OCI-LY1 (cell line): ENCODE measurements at regions not wholly inside any gene's neighbourhood (a gene's known extent, or its start where the extent isn't known, plus 50 kb on each side); places are given as distances from the start of the nearest gene placed in this dataset.

Source experiments
- H2AFZ ChIP-seq: fragments of 200-600 bp; sonication (generic), shearing (Covaris generic); 2 replicates; pipeline ENCODE4 v1.6.0; 2014; ENCODE audit warnings: antibody characterized with exemption, mild to moderate bottlenecking, low read length
- H3F3A ChIP-seq: fragments of 200-600 bp; sonication (generic), shearing (Covaris generic); 2 replicates; pipeline ENCODE4 v1.6.0; 2014; ENCODE audit warnings: mild to moderate bottlenecking, antibody characterized with exemption, low read length, moderate library complexity; ENCODE audit not compliant: insufficient read depth
- H3K27ac ChIP-seq: fragments of 200-600 bp; sonication (generic); 2 replicates; pipeline ENCODE4 v1.5.1; 2014; ENCODE audit warnings: low read length, mixed run types, mild to moderate bottlenecking, low read depth; ENCODE audit not compliant: poor library complexity, severe bottlenecking
- H3K27me3 ChIP-seq: fragments of 200-600 bp; sonication (generic); 2 replicates; pipeline ENCODE4 v1.6.0; 2014; ENCODE audit warnings: antibody characterized with exemption, mild to moderate bottlenecking, low read length, moderate library complexity; ENCODE audit not compliant: insufficient read depth
- H3K36me3 ChIP-seq: fragments of 200-600 bp; sonication (generic); 2 replicates; pipeline ENCODE4 v1.6.1; 2014; ENCODE audit warnings: mild to moderate bottlenecking, antibody characterized with exemption, low read length, moderate library complexity, mixed read lengths; ENCODE audit not compliant: insufficient read depth
- H3K4me1 ChIP-seq: fragments of 200-600 bp; sonication (generic); 2 replicates; pipeline ENCODE4 v1.5.1; 2014; ENCODE audit warnings: mild to moderate bottlenecking, low read length, moderate library complexity; ENCODE audit not compliant: insufficient read depth, severe bottlenecking
- H3K4me2 ChIP-seq: fragments of 200-600 bp; sonication (generic), shearing (Covaris generic); 2 replicates; pipeline ENCODE4 v1.6.1; 2014; ENCODE audit warnings: low read length
- H3K4me3 ChIP-seq: fragments of 200-600 bp; sonication (generic); 2 replicates; pipeline ENCODE4 v1.5.1; 2014; ENCODE audit warnings: low read length, low read depth, mild to moderate bottlenecking, mixed read lengths; ENCODE audit not compliant: poor library complexity, severe bottlenecking
- H3K79me2 ChIP-seq: fragments of 200-600 bp; shearing (Covaris generic); 2 replicates; pipeline ENCODE4 v1.6.1; 2016; ENCODE audit warnings: mixed run types, low read length, mixed read lengths; ENCODE audit not compliant: insufficient read depth
- H3K9ac ChIP-seq: fragments of 200-600 bp; sonication (generic), shearing (Covaris generic); 2 replicates; pipeline ENCODE4 v1.6.1; 2014; ENCODE audit warnings: mild to moderate bottlenecking, low read length, mixed read lengths
- H3K9me2 ChIP-seq: fragments of 200-600 bp; sonication (generic), shearing (Covaris generic); 2 replicates; pipeline ENCODE4 v1.6.1; 2014; ENCODE audit warnings: low read depth, mild to moderate bottlenecking, low read length, mixed read lengths
- H3K9me3 ChIP-seq: fragments of 200-600 bp; shearing (Covaris generic); 2 replicates; pipeline ENCODE4 v1.6.1; 2014; ENCODE audit warnings: low read length, mixed read lengths
- H4K20me1 ChIP-seq: fragments of 200-600 bp; sonication (generic), shearing (Covaris generic); 2 replicates; pipeline ENCODE4 v1.6.0; 2016; ENCODE audit warnings: mild to moderate bottlenecking, low read length; ENCODE audit not compliant: insufficient read depth
- CTCF ChIP-seq: fragments of 200-600 bp; sonication (generic), shearing (Covaris generic); IDR thresholded peaks from 2 replicates; pipeline ENCODE4 v1.5.1; 2017; ENCODE audit warnings: mild to moderate bottlenecking, antibody characterized with exemption, low read length, moderate library complexity, mixed read lengths
- EZH2 ChIP-seq: fragments of 200-600 bp; sonication (generic), shearing (Covaris generic); IDR thresholded peaks from 2 replicates; pipeline ENCODE4 v1.8.0; 2017; ENCODE audit warnings: borderline replicate concordance, mixed run types, mild to moderate bottlenecking, antibody characterized with exemption, low read length, moderate library complexity, mixed read lengths

DNA sequence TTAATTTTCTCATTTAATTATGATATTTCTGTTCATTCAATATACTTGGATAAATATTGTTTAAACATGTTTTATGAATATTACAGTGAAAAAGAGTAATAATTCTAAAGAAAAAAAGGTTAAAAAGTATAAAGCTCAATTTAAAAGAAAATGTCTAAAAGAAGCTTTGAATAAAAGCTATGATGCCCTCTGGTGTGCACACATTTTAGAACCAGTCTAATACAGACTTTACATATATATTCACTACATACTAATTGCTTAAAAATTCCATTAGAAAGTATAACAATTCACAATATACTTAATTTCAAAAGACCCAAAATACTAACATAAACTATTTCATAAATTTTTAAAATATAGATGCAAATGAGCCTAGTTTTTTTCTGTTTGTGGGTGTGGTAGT is 909.1 kb upstream of the ROBO1 start:
- Histone ChIP-seq H3K4me2 (no peak overlapping the region), H3K27me3 (no peaks in the 10 kb centered on the region), H3K4me1 (no peaks in the 10 kb centered on the region), H3K9me2 (no peaks in the 10 kb centered on the region), H3K4me3 (no peak overlapping the region), H3K79me2 (no peaks in the 10 kb centered on the region), H3K36me3 (no peaks in the 10 kb centered on the region), H3F3A (no peaks in the 10 kb centered on the region), H3K27ac (no peak overlapping the region), H4K20me1 (no peaks in the 10 kb centered on the region), H2AFZ (no peak overlapping the region), H3K9ac (no peak overlapping the region), H3K9me3 (no peaks in the 10 kb centered on the region)
- TF ChIP-seq CTCF (no peak), EZH2 (no peak)

- TF ChIP-seq EZH2 (no peak), CTCF (no peak)
- Histone ChIP-seq H3K9ac (no peak overlapping the region), H3K4me3 (no peak overlapping the region), H3K9me3 (no peaks in the 10 kb centered on the region), H3K79me2 (no peaks in the 10 kb centered on the region), H3K4me1 (no peaks in the 10 kb centered on the region), H3K36me3 (no peaks in the 10 kb centered on the region), H3F3A (no peaks in the 10 kb centered on the region), H3K4me2 (no peak overlapping the region), H3K9me2 (no peaks in the 10 kb centered on the region), H4K20me1 (no peaks in the 10 kb centered on the region), H3K27me3 (no peaks in the 10 kb centered on the region), H2AFZ (no peak overlapping the region), H3K27ac (no peak overlapping the region)
These were observed 908.5 kb upstream of the ROBO1 start for GRCh38 chr3:80676261-80676660.

DNA sequence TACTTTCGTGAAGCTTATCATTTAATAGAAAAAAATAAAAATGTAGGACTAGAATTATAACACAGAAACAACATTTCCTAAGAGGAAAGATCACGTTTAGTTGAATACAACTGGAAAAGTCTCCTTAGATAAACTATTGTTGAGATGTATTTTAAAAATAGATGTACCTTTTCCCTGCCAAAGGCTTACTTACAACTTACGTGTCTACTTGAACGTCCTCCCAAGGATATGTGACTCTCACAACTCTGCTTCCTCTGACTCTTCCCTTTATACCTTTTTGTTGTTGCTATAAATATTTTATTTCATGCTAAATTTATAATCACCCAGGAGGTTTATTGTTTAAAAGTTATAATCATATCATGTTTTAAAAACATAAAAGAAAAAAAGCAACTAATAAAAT is 908.0 kb upstream of the ROBO1 start:
- TF ChIP-seq CTCF (no peak), EZH2 (no peak)
- Histone ChIP-seq H4K20me1 (no peaks in the 10 kb centered on the region), H3K27me3 (no peaks in the 10 kb centered on the region), H3K79me2 (no peaks in the 10 kb centered on the region), H3F3A (no peaks in the 10 kb centered on the region), H3K9ac (no peak overlapping the region), H3K9me2 (no peaks in the 10 kb centered on the region), H3K4me3 (no peak overlapping the region), H3K4me1 (no peaks in the 10 kb centered on the region), H3K27ac (no peak overlapping the region), H3K9me3 (no peaks in the 10 kb centered on the region), H3K36me3 (no peaks in the 10 kb centered on the region), H3K4me2 (no peak overlapping the region), H2AFZ (no peak overlapping the region)
